GM18508 (cell line): ENCODE measurements at regions not wholly inside any gene's neighbourhood (a gene's known extent, or its start where the extent isn't known, plus 50 kb on each side); places are given as distances from the start of the nearest gene placed in this dataset.
"Not testable (repeated sequence)": the region's sequence is repeated elsewhere in the genome, so short reads cannot be mapped to it uniquely, and the experiment has no call there.

Experiments used
- ATAC-seq: cut with Tn5 transposase; IDR thresholded peaks from one replicate; pipeline ENCODE4 v1.9.1; 2021; ENCODE audit warnings: moderate number of reproducible peaks; ENCODE audit not compliant: insufficient read depth, unreplicated experiment

- ATAC-seq, result no peak
Observed at GRCh38 chr14:87044807-87045206, 948.2 kb downstream of the GALC start.

DNA sequence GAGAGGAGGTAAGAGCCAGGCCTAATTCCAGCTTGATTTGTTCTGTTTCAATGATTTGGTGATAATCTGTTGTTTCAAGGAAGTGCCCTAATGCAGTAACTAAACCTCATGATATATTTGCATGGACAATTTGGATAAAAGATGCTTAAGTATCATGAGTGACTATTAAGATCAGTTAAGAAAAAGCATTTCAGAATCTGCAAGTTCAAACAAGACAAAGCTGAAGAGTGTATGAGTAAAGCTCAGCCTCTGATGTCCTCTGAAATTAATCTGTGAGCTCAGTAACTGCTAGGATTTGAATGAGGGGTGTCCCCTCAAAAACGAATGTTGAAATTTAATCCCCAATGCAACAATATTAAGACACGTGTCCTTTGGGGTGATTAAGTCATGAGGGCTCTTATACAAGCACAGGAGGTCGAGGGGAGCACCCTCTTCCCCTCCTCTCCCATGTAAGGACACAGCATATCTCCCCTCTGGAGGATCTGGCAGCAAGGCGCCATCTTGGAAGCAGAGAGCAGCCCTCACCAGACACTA, 949.2 kb downstream of the GALC start:
- ATAC-seq, result no peak

DNA sequence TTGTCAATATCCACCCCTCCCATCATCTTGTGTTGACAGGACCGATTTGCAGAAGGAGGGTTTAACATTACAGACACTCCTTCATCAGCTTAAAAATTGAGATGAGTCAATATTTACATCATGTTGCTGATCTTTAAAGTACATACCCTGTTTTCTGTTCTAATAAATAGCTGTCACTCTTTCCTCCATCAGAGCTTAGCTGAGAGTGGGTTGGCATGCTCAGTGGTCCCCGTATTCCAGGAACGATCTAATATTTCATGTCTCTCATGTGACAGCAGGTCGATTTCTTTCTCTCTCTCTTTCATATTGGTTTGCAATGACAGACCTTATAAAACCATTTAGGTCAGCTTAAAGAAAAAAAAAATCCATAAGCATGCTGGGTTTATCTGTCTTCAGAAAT, 950.6 kb downstream of the GALC start:
- no peak for ATAC-seq

DNA sequence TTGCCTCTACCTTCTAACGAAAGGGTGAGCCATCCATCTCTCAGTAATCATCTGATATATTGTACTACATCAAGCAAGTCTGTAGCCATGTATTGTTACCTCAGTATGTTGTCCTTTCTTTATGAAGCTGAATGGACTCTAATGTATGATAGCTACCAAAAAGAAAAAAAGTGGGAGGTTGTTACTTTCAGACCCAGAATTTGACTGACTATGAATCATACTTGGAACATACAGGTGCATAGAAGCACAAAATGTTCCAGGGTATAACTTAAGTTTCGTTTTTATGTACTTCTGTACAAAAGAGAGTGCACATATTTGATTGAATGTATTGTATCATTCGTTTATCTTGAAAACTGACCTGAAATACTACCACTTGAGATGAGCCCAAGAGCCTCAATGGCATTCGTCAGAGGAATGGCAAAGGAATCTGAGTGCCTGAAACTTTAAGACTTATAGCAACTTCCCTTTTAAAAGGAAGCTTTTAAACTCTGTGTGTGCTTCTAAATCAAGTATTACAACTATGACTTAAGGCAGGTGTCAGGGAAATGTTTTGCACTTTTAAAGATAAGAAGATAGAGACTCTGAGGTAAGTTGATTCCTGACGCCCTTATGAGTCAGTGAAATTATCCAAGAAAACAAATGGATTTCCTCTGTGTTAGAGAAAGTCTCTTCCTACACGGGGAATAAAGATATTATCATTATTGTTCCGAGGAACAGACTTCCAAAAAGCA, 951.5 kb downstream of the GALC start:
- ATAC-seq, result no peak

DNA sequence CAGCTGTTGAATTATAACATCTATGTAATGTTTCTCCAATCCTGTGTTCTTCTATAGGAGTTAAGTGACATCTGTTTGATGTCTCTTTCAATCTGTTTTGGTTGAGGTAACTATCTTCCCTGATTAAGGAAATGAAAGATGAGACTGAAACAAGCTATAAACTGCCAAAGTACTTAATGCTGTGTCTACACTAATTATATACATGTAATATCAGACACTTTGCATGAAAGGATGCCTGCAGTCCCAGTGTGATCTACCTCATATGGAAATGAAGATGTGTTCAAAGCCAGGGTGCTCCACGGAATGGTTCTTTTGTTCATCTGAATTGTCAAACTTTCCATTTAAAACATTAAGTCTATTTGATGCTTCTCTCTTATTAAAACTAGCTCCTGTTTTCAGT, 958.3 kb downstream of the GALC start:
- ATAC-seq, result no peak

GRCh38 chr14:87030197-87030596, 962.8 kb downstream of the GALC start:
- ATAC-seq, result no peak

DNA sequence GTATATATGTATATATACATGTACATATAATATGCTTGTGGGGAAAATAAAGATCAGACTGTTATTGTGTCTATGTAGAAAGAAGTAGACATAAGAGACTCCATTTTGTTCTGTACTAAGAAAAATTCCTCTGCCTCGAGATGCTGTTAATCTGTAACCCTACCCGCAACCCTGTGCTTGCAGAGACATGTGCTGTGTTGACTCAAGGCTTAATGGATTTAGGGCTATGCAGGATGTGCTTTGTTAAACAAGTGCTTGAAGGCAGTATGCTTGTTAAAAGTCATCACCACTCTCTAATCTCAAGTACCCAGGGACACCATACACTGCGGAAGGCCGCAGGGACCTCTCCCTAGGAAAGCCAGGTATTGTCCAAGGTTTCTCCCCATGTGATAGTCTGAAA, 972.9 kb downstream of the GALC start:
- ATAC-seq, result not testable (repeated sequence)

DNA sequence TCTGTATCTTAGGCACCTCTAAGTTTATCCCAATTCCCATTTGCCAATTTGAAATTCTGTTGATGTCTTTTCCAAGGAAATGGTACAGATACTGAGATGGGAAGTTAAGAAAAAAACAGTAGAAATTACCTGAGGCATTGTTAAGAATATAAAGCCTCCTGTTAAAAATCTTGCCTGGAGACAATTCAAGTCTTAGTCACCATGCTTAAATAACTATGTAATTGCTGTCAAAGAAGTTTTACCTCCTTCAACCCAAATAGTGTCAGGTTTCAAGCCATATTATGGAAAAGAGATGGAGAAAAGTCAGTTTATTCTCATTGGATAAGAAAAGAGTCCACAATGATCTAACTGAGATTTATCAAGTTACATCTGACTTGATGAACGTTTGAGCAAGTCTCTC, 974.7 kb downstream of the GALC start:
- ATAC-seq, result no peak

DNA sequence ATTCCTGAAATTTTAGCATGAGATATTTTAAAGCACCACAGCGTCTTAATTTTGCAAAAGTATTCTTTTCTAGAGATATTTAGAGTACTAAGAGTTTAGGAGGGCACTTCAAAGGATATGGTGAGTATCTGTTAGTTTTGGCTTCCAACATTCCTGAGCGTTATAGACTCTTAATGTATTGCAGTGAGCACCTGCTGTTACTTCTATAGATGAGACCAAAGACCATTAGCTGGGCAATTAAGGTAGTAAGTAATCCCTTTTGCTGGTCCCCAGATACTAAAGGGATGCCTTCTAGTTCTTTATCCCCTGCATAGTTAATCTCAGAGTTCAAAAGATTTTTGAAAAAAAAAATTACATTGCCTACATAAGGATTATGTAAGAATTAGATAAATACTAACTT, 975.6 kb downstream of the GALC start:
- ATAC-seq, result no peak

DNA sequence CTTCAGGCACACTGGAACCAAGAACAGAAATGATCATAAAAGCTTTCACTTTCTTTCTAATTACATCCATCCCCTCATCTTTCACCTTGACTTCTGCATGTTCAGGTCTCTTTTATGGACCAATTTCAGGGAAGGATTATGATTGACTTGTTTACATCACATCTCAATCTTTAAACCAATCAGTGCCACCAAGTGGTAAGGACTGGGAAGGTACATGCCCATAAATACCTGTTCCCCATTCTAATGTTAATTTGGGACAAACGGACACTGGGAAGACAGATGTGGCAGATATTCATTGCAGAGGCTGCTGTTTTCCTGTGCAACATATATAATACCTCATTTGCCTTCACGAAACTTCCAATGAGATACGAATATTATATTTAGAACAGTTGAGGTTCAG, 978.1 kb downstream of the GALC start:
- ATAC-seq, result no peak

- no peak for ATAC-seq
Observed at GRCh38 chr14:87013583-87013982, 979.4 kb downstream of the GALC start.

DNA sequence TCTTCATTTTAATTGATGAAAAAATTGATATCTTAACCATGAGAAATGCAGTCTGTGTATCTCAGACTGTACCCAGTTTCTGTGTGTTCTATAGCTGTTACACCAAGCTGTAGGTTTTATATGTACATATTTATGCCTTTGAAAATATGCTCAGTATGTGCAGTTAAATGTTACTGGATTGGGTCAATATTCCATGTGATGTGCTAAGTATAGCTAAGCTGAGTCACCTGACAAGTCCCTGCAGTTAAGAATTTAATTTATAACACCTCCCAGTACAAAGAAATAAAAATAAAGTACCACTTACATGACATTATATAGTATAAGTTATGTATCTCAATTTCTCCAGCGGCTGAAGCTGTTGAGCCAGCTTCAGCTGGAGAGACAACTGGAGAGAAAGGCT, 984.0 kb downstream of the GALC start:
- no peak for ATAC-seq

DNA sequence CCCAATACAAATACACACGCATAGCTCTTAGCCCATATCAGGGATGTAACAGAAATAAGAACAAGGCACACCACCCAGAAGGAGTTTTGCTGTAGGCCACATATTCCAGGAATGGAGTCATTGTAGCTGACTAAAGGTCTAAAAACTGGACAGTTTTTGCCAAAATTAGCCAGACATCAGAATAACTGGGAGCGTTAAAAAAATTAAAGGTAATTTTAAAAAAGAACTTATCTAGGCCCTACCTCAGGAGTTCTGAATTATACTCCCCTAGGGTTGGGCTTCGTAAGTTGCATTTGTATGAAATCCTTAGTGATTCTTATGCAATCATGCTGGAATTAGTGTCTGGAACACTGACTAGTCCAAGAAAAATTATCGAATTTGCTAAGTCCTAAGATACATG, 987.7 kb downstream of the GALC start:
- no peak for ATAC-seq

- ATAC-seq, result no peak
Observed at GRCh38 chr14:87002776-87003175, 990.2 kb downstream of the GALC start.

DNA sequence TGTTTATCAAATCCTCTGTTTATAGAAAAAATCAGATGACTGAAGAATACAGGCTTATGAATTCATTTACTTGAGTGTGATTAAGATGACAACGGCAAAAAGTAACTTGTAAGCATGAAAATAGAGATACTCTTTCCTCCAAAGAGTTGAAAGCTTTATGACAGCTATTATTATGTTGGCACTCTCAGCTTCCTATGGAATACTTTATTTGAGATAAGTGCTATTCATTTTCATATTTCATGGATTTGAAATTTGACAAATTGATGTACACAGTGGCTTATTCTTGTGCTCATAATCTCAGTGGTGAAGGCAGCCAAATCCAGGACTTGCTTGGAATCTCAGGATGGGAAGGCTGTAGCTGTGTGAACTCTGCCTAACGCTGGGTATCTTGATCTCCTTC, 991.6 kb downstream of the GALC start:
- no peak for ATAC-seq

- no peak for ATAC-seq
Observed at GRCh38 chr14:87000081-87000480, 992.9 kb downstream of the GALC start.

DNA sequence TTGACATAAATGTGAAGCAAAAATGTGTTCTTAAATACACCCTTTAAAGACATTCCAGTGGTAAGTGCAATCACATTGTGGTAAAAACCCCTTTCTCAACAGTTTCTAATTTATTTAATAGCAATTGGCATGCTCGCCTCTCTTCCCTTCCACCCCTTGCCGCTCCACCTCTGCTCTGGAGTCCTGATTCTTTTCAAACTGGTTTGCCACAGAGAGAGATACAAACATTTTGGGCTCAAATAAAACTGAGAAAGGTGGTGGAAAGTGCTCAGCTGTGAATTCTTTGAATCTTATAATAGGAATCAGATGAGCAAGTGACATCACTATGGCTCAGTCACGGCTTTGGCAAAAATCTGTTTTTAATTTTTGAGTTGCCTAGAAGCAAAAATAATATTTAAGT, 993.9 kb downstream of the GALC start:
- ATAC-seq, result no peak

DNA sequence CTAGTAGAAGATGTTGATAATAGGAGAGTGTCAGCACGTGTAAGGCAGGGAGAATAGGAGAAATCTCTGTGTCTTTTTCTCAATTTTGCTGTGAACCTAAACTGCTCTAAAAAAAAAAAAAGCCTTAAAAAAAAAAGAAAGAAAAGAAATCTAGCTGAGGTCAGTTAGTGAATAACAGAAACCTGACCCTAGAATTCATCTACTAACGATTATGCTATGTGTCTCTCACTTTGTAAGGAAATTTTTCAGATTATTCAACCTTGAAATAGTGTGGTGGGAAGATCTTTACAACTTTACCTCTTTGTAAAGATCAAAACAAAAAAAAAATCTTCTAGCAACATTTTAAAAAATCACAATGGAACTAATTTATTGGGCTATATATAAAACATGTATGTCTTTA, 995.7 kb downstream of the GALC start:
- ATAC-seq, result no peak

GRCh38 chr14:86990396-86990795, 1002.6 kb downstream of the GALC start:
- no peak for ATAC-seq

- ATAC-seq, result no peak
Observed at GRCh38 chr14:86989285-86989684, 1003.7 kb downstream of the GALC start.

DNA sequence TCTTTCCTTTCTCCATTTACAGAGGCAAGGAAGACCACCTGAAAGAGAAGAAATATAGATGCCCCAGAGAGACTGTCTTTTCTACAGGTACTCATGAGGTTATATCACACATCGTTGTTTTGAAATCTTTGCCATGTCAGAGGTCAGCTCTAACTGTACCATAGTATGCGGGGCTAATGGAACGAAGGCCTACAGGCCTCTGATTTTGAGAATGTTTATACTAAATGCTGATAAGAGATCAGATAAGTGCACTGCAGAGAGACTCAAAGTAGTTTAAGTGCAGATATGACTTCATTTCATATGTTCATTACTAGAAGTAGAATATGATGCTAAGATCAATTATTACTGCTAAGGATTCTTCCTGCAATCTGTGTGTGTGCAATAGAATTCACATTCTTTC, 1005.0 kb downstream of the GALC start:
- ATAC-seq, result no peak

DNA sequence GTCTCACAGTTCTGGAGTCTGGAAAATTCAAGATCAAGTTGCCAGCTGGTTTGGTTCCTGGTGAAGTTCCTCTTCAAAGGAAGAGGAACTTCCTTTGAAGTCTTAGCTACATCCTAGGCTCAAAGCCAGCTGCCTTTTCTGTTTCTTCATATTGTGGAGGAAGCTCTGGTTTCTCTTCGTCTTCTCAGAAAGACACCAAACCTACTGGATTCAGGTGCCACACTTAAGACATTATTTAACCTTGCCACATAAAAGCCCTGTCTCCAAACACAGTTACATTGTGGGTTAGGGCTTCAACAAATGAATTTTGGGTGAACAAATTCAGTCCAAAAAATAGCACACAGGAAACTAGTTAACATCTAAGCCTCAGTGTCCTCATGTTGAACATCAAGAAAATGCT, 1019.8 kb downstream of the GALC start:
- no peak for ATAC-seq
